ENCODE measurements at regions not wholly inside any gene's neighbourhood (a gene's known extent, or its start where the extent isn't known, plus 50 kb on each side); places are given as distances from the start of the nearest gene placed in this dataset.
"Not testable (repeated sequence)": the region's sequence is repeated elsewhere in the genome, so short reads cannot be mapped to it uniquely, and the experiment has no call there.

- no peak for DNase-seq
These were observed 69.8 kb upstream of the TOPAZ1 start for GRCh38 chr3:44171891-44172290.

- DNase-seq: not testable (repeated sequence)
These were observed 69.0 kb upstream of the TOPAZ1 start for GRCh38 chr3:44172701-44173100.

GRCh38 chr3:44173263-44173662 is 68.4 kb upstream of the TOPAZ1 start:
- no peak for DNase-seq

GRCh38 chr3:44175070-44175469 is 66.6 kb upstream of the TOPAZ1 start:
- DNase-seq: no peak

GRCh38 chr3:44179246-44179645 is 62.4 kb upstream of the TOPAZ1 start:
- no peak for DNase-seq

GRCh38 chr3:44184319-44184953 is 57.2 kb upstream of the TOPAZ1 start:
- DNase-seq: no peak

GRCh38 chr3:44185396-44185915 is 56.2 kb upstream of the TOPAZ1 start:
- DNase-seq: no peak

- DNase-seq: no peak
These were observed 55.5 kb upstream of the TOPAZ1 start for GRCh38 chr3:44186111-44186672.

GRCh38 chr3:44186712-44187111 is 55.0 kb upstream of the TOPAZ1 start:
- DNase-seq: no peak
